Activated naive CD4-positive, alpha-beta T cell treated with anti-CD3 and anti-CD28 coated beads for 36 hours (primary cell): ENCODE measurements at regions not wholly inside any gene's neighbourhood (a gene's known extent, or its start where the extent isn't known, plus 50 kb on each side); places are given as distances from the start of the nearest gene placed in this dataset.
"Not testable (repeated sequence)": the region's sequence is repeated elsewhere in the genome, so short reads cannot be mapped to it uniquely, and the experiment has no call there.

ENCODE experiments used
- CTCF ChIA-PET: fragments of 350-600 bp; sonication (Branson Sonifier 250); formaldehyde crosslinking; loops from one replicate; lab custom pipeline; 2021; ENCODE audit warnings: antibody characterized with exemption; lab: Charles Lee
- DNase-seq: peaks from one replicate; pipeline ENCODE4 v3.0.0-alpha.2; 2020
- H3K27ac Mint-ChIP-seq: one replicate; pipeline ENCODE4 v1.8.0; 2021; ENCODE audit warnings: mild to moderate bottlenecking, mixed read lengths
- H3K27me3 Mint-ChIP-seq: one replicate; pipeline ENCODE4 v1.8.0; 2021; ENCODE audit warnings: low read depth, mixed read lengths
- H3K36me3 Mint-ChIP-seq: one replicate; pipeline ENCODE4 v1.8.0; 2021; ENCODE audit warnings: low read depth, mixed read lengths
- H3K4me1 Mint-ChIP-seq: one replicate; pipeline ENCODE4 v1.8.0; 2021; ENCODE audit warnings: low read depth, mixed read lengths
- H3K4me3 Mint-ChIP-seq: one replicate; pipeline ENCODE4 v1.8.0; 2021; ENCODE audit warnings: mild to moderate bottlenecking, moderate library complexity, mixed read lengths
- H3K9me3 Mint-ChIP-seq: one replicate; pipeline ENCODE4 v1.8.0; 2021; ENCODE audit warnings: mixed read lengths
- intact Hi-C: fragments of 100-400 bp; cut with micrococcal nuclease; formaldehyde crosslinking; loops from one replicate; pipeline ENCODE4 v1.15.1; 2023

- H3K4me1 Mint-ChIP-seq: no peaks in the 10 kb centered on the region
- no peak for DNase-seq
- no peaks in the 10 kb centered on the region for H3K36me3 Mint-ChIP-seq
- H3K9me3 Mint-ChIP-seq: peaks cover 3% of the 10 kb centered on the region
- no peak overlapping the region for H3K27ac Mint-ChIP-seq
- H3K4me3 Mint-ChIP-seq: no peak overlapping the region
- CTCF ChIA-PET: interaction anchor here (1.9 kb wide), 1 partner anchor 20 kb away, joined by 5 read pairs; no protein-coding TSS in a partner anchor
- H3K27me3 Mint-ChIP-seq: peaks cover 8% of the 10 kb centered on the region
- intact Hi-C loops: no loop called here
Observed at GRCh38 chr20:41719151-41719550, 101.0 kb upstream of the CHD6 start.

GRCh38 chr20:41717483-41717882, 99.3 kb upstream of the CHD6 start:
- Mint-ChIP-seq H3K9me3 (peaks cover 3% of the 10 kb centered on the region), H3K4me3 (no peak overlapping the region), H3K36me3 (no peaks in the 10 kb centered on the region), H3K27ac (no peak overlapping the region), H3K27me3 (peaks cover 12% of the 10 kb centered on the region), H3K4me1 (no peaks in the 10 kb centered on the region)
- intact Hi-C loops: no loop called here
- no peak for DNase-seq
- CTCF ChIA-PET: interaction anchor here (0.9 to 1.9 kb wide), 2 partner anchors 18 to 20 kb away, joined by 3 to 5 read pairs; no protein-coding TSS in a partner anchor

- intact Hi-C loops: no loop called here
- H3K4me1 Mint-ChIP-seq: no peaks in the 10 kb centered on the region
- no peak overlapping the region for H3K4me3 Mint-ChIP-seq
- no peak for DNase-seq
- H3K36me3 Mint-ChIP-seq: no peaks in the 10 kb centered on the region
- H3K27ac Mint-ChIP-seq: no peak overlapping the region
- peaks cover 12% of the 10 kb centered on the region for H3K27me3 Mint-ChIP-seq
- CTCF ChIA-PET: interaction anchor here (0.9 kb wide), 1 partner anchor 19 kb away, joined by 3 read pairs; no protein-coding TSS in a partner anchor
- peaks cover 3% of the 10 kb centered on the region for H3K9me3 Mint-ChIP-seq
Observed at GRCh38 chr20:41716911-41717310, 98.7 kb upstream of the CHD6 start.

- H3K9me3 Mint-ChIP-seq: peaks cover 3% of the 10 kb centered on the region
- H3K27me3 Mint-ChIP-seq: peaks cover 12% of the 10 kb centered on the region
- CTCF ChIA-PET: interaction anchor here (0.7 kb wide), 1 partner anchor 18 kb away, joined by 3 read pairs; no protein-coding TSS in a partner anchor
- no peak overlapping the region for H3K27ac Mint-ChIP-seq
- DNase-seq: no peak
- intact Hi-C loops: no loop called here
- no peaks in the 10 kb centered on the region for H3K36me3 Mint-ChIP-seq
- H3K4me3 Mint-ChIP-seq: no peak overlapping the region
- no peaks in the 10 kb centered on the region for H3K4me1 Mint-ChIP-seq
Observed at GRCh38 chr20:41716436-41716835, 98.3 kb upstream of the CHD6 start.

- CTCF ChIA-PET: interaction anchor here (0.7 to 1.1 kb wide), 2 partner anchors 19 to 23 kb away, joined by 3 read pairs; no protein-coding TSS in a partner anchor
- Mint-ChIP-seq H3K4me3 (no peak overlapping the region), H3K36me3 (no peaks in the 10 kb centered on the region), H3K27ac (no peak overlapping the region), H3K27me3 (peaks cover 12% of the 10 kb centered on the region), H3K9me3 (peaks cover 3% of the 10 kb centered on the region), H3K4me1 (no peaks in the 10 kb centered on the region)
- intact Hi-C loops: no loop called here
- no peak for DNase-seq
Observed at GRCh38 chr20:41715526-41715925, 97.3 kb upstream of the CHD6 start.

- H3K27ac Mint-ChIP-seq: no peak overlapping the region
- no peak overlapping the region for H3K4me3 Mint-ChIP-seq
- CTCF ChIA-PET: interaction anchor here (0.6 kb wide), 1 partner anchor 8 kb away, joined by 3 read pairs; no protein-coding TSS in a partner anchor
- H3K9me3 Mint-ChIP-seq: peaks cover 3% of the 10 kb centered on the region
- H3K27me3 Mint-ChIP-seq: peaks cover 12% of the 10 kb centered on the region
- H3K4me1 Mint-ChIP-seq: no peaks in the 10 kb centered on the region
- intact Hi-C loops: no loop called here
- no peak for DNase-seq
- no peaks in the 10 kb centered on the region for H3K36me3 Mint-ChIP-seq
Observed at GRCh38 chr20:41714030-41714429, 95.9 kb upstream of the CHD6 start.

GRCh38 chr20:41704896-41705295, 86.7 kb upstream of the CHD6 start:
- Mint-ChIP-seq H3K36me3 (no peaks in the 10 kb centered on the region), H3K4me3 (no peak overlapping the region), H3K4me1 (no peaks in the 10 kb centered on the region), H3K27ac (no peak overlapping the region), H3K9me3 (no peaks in the 10 kb centered on the region), H3K27me3 (no peaks in the 10 kb centered on the region)
- no peak for DNase-seq
- CTCF ChIA-PET: no interaction called here
- intact Hi-C loops: loop anchor here (5.0 kb wide), 1 partner anchor 1438 kb away; no protein-coding TSS in a partner anchor

- H3K27ac Mint-ChIP-seq: no peak overlapping the region
- CTCF ChIA-PET: interaction anchor here (0.6 to 1.1 kb wide), 3 partner anchors 90 to 1707 kb away, joined by 3 read pairs; no protein-coding TSS in a partner anchor
- H3K9me3 Mint-ChIP-seq: no peaks in the 10 kb centered on the region
- intact Hi-C loops: loop anchor here (5.0 kb wide), 1 partner anchor 1435 kb away; no protein-coding TSS in a partner anchor
- H3K4me1 Mint-ChIP-seq: peaks cover 1% of the 10 kb centered on the region
- H3K4me3 Mint-ChIP-seq: no peak overlapping the region
- H3K36me3 Mint-ChIP-seq: no peaks in the 10 kb centered on the region
- DNase-seq: no peak
- peaks cover under 1% of the 10 kb centered on the region for H3K27me3 Mint-ChIP-seq
Observed at GRCh38 chr20:41702647-41703046, 84.5 kb upstream of the CHD6 start.

- CTCF ChIA-PET: interaction anchor here (0.6 to 1.1 kb wide), 2 partner anchors 550 to 1707 kb away, joined by 3 read pairs; no protein-coding TSS in a partner anchor
- H3K36me3 Mint-ChIP-seq: no peaks in the 10 kb centered on the region
- DNase-seq: no peak
- no peaks in the 10 kb centered on the region for H3K9me3 Mint-ChIP-seq
- peaks cover 2% of the 10 kb centered on the region for H3K27me3 Mint-ChIP-seq
- H3K27ac Mint-ChIP-seq: no peak overlapping the region
- H3K4me3 Mint-ChIP-seq: no peak overlapping the region
- intact Hi-C loops: loop anchor here (5.0 kb wide), 1 partner anchor 1434 kb away; no protein-coding TSS in a partner anchor
- H3K4me1 Mint-ChIP-seq: peaks cover 2% of the 10 kb centered on the region
Observed at GRCh38 chr20:41701588-41702348, 83.6 kb upstream of the CHD6 start.

- DNase-seq, H3K27me3 Mint-ChIP-seq, H3K27ac Mint-ChIP-seq, H3K4me3 Mint-ChIP-seq, H3K36me3 Mint-ChIP-seq, H3K4me1 Mint-ChIP-seq, H3K9me3 Mint-ChIP-seq: not testable (repeated sequence)
- intact Hi-C loops: loop anchor here (5.0 to 10.0 kb wide), 2 partner anchors 215 to 1432 kb away; no protein-coding TSS in a partner anchor
- CTCF ChIA-PET: interaction anchor here (0.7 to 1.1 kb wide), 3 partner anchors 18 to 522 kb away, joined by 3 to 5 read pairs (median 5); no protein-coding TSS in a partner anchor
Observed at GRCh38 chr20:41699673-41700072, 81.5 kb upstream of the CHD6 start.

- Mint-ChIP-seq H3K4me1 (peaks cover 10% of the 10 kb centered on the region), H3K27ac (no peak overlapping the region), H3K36me3 (no peaks in the 10 kb centered on the region), H3K4me3 (no peak overlapping the region), H3K9me3 (no peaks in the 10 kb centered on the region), H3K27me3 (peaks cover 2% of the 10 kb centered on the region)
- peak; percentile 26 for DNase-seq
- intact Hi-C loops: loop anchor here (10.0 kb wide), 1 partner anchor 213 kb away; no protein-coding TSS in a partner anchor
- CTCF ChIA-PET: interaction anchor here (0.6 to 2.0 kb wide), 9 partner anchors 9 to 499 kb away, joined by 3 to 9 read pairs (median 3); no protein-coding TSS in a partner anchor
Observed at GRCh38 chr20:41697861-41698559, 79.8 kb upstream of the CHD6 start.

- Mint-ChIP-seq H3K4me1 (peaks cover 16% of the 10 kb centered on the region), H3K9me3 (no peaks in the 10 kb centered on the region), H3K27ac (no peak overlapping the region), H3K4me3 (no peak overlapping the region), H3K27me3 (peaks cover 2% of the 10 kb centered on the region), H3K36me3 (no peaks in the 10 kb centered on the region)
- intact Hi-C loops: loop anchor here (10.0 kb wide), 1 partner anchor 212 kb away; no protein-coding TSS in a partner anchor
- CTCF ChIA-PET: interaction anchor here (0.7 kb wide), 1 partner anchor 451 kb away, joined by 3 read pairs; no protein-coding TSS in a partner anchor
- DNase-seq: no peak
Observed at GRCh38 chr20:41696428-41696827, 78.3 kb upstream of the CHD6 start.
